Cardiac fibroblast (primary cell): ENCODE measurements at regions not wholly inside any gene's neighbourhood (a gene's known extent, or its start where the extent isn't known, plus 50 kb on each side); places are given as distances from the start of the nearest gene placed in this dataset.
A peak's percentile ranks its signal among the peaks of the same experiment; 100 is the strongest.
"Not testable (repeated sequence)": the region's sequence is repeated elsewhere in the genome, so short reads cannot be mapped to it uniquely, and the experiment has no call there.

Experiments
- DNase-seq, 2 donors: peaks; one replicate each; pipeline versions ENCODE4 v3.0.0 to v3.0.0-alpha.2; 2010; ENCODE audit warnings: low read depth in 2 of 2
- H3K4me3 ChIP-seq, 2 donors: replicated peaks in 1 of 2; 1 replicate in 1 of 2; 2 replicates in 1 of 2; pipeline ENCODE4 v1.5.1; 2011; ENCODE audit warnings: low read depth in 2 of 2, low read length in 2 of 2, mild to moderate bottlenecking in 2 of 2, moderate library complexity in 1 of 2
- TF ChIP-seq, protein P1 (sequence below): IDR thresholded peaks from one replicate; pipeline ENCODE4 v1.5.1; 2011; ENCODE audit warnings: low read depth, mild to moderate bottlenecking, low read length, inconsistent platforms

DNA sequence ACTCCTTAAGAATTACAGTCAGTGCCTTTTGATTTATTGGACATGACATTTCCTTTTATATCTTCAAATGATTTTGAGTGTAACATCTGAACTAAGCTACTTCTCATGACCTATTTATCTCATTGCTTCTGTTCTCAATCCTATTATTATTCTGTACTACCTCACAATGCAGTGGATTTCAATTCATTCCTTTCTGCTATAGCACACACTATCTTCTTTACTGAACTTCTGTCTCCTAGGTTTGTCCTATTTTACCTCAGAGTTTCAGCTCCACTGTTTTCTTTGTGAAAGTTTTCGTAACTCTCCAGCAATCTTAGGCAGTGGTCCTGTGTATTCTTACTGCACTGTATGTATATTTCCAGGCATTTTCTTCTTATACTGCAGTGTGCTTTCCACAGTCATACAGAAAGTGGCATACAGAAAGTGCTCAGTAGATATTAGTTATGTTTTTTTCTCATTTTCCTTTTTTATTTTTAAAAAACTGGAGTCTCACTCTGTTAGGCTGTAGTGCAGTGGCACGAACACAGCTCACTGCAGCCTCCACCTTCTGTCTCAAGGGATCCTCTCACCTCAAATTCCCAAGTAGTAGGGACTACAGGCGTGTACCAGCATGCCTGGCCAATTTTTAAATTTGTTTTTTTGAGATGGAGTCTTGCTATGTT is 368.6 kb upstream of the RGS6 start:
- DNase-seq = no peak
- TF ChIP-seq, protein P1, sequence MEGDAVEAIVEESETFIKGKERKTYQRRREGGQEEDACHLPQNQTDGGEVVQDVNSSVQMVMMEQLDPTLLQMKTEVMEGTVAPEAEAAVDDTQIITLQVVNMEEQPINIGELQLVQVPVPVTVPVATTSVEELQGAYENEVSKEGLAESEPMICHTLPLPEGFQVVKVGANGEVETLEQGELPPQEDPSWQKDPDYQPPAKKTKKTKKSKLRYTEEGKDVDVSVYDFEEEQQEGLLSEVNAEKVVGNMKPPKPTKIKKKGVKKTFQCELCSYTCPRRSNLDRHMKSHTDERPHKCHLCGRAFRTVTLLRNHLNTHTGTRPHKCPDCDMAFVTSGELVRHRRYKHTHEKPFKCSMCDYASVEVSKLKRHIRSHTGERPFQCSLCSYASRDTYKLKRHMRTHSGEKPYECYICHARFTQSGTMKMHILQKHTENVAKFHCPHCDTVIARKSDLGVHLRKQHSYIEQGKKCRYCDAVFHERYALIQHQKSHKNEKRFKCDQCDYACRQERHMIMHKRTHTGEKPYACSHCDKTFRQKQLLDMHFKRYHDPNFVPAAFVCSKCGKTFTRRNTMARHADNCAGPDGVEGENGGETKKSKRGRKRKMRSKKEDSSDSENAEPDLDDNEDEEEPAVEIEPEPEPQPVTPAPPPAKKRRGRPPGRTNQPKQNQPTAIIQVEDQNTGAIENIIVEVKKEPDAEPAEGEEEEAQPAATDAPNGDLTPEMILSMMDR = no peak
- no peak overlapping the region for H3K4me3 ChIP-seq

DNA sequence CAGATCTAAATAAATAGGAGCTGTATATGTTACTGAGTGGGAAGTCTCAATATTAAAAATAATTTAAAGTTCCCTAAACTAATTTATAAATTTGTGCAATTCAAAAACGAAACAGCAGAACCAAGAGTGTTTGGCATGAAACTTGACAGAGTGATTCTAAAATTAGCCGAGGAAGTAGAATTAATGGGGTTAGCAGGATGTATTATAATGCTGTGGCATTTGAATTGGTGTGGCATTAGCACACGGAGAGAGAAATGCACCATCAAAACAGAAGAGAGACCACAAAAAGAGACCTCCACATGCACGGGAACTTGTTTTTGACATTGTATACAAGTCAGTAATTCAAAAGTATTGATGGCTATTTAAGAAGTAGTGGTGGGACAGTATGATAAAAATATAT is 366.0 kb upstream of the RGS6 start:
- H3K4me3 ChIP-seq = no peak overlapping the region
- no peak for DNase-seq
- TF ChIP-seq, protein P1 = no peak

DNA sequence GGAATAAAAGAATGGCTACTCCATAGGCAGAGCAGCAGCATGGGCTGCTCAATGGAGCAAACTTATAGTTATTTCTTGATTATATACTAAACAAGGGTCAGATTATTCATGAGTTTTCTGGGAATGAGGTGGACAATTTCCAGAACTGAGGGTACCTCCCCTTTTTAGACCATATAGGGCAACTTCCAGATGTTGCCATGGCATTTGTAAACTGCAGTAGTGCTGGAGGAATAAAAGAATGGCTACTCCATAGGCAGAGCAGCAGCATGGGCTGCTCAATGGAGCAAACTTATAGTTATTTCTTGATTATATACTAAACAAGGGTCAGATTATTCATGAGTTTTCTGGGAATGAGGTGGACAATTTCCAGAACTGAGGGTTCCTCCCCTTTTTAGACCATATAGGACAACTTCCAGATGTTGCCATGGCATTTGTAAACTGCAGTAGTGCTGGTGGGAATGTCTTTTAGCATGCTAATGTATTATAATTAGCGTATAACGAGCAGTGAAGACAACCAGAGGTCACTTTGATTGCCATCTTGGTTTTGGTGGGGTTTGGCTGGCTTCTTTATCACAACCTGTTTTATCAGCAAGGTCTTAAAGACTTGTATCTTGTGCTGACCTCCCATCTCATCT is 364.6 kb upstream of the RGS6 start:
- not testable (repeated sequence) for DNase-seq, H3K4me3 ChIP-seq

DNA sequence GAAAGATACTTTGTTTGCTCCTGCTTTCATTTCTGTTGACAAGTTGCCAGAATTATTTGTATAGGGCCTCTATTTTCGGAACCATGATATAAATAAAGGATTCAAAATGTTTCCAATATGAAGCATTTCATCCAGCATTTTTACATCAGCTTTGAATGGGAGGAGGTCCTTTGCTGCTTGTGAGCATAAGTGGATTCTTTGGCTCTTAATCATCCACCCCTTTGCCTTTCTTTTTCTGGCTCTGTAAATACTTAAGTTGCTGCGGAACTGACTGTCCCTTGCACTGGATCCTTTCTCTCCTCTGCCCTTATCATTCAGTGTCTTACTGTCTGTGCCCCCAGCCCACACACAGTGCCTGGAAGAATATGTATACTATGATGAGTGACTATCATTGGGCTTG is 357.3 kb upstream of the RGS6 start:
- no peak overlapping the region for H3K4me3 ChIP-seq
- TF ChIP-seq, protein P1 = no peak
- peak; percentile 90 to 95 for DNase-seq

DNA sequence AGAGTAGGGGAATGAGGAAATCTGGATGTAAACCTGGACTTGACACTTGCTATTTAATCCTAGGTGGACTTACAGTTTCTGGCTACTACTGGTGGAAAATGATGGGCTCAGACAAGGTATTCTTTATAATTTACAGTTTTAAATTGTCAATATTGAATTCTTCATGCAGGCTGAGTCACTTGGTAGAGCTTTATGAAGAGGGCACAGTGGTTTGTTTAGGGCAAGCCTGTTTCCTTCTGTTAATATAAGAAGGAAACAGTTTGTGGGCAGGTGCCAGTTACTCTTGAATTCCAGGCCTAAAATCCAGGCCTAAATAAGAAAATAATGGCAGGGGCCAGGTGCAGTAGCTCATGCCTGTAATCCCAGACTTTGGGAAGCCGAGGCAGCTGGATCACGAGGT is 355.8 kb upstream of the RGS6 start:
- TF ChIP-seq, protein P1 = no peak
- DNase-seq = no peak
- no peak overlapping the region for H3K4me3 ChIP-seq

DNA sequence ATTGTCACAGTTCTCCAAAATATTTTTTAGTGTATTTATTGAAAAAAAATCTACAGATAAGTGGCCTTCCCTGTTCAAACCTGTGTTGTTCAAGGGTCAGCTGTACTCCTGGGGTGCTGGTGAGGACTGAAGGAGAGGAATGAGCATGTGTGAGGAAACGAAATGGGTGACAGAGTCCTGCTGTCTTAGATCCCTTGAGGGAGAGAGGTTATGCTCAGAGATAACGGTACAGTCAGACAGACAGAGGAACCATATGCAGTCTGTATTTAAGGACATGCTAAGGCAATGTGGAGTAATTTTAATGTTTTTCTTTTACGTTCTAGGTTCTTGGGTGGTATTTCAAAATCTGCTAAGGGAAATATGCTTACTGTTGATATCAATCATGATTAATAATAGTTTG is 352.9 kb upstream of the RGS6 start:
- DNase-seq = peak in 1 of 2 donors; percentile 33
- no peak overlapping the region for H3K4me3 ChIP-seq
- TF ChIP-seq, protein P1 = no peak

DNA sequence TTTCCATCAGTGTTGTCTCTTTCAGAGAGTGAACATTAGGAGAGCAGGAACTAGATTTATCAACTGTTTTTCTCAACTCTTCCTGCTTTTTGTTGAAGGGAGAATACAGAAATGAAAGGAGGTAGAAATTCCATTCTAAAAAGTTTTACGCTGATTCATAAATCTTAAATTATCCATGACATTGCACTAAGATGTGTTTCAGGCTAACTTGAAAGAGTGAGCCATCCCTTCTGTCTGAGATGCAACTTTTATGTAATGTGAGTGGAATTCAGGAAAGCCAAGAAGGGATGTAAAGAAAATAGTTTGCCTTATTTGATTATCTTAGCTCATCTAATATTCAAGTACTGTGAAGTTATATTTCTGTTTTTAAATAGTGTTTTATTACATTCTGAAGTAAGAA is 349.5 kb upstream of the RGS6 start:
- TF ChIP-seq, protein P1 = no peak
- peak; percentile 39 to 90 for DNase-seq
- no peak overlapping the region for H3K4me3 ChIP-seq
